K562 (cell line): ENCODE measurements at regions not wholly inside any gene's neighbourhood (a gene's known extent, or its start where the extent isn't known, plus 50 kb on each side); places are given as distances from the start of the nearest gene placed in this dataset.

Experiments
- ATAC-seq: fragments of 200-7000 bp; cut with Tn5 transposase; 3 replicates; pipeline ENCODE4 v1.9.1; 2020; ENCODE audit warnings: moderate library complexity
- BruUV-seq: library from RNA; stranded (reverse); fragments of 400-500 nt; replicated peaks from 2 replicates; lab custom pipeline; 2021; lab: Mats Ljungman, UMichigan
- CTCF ChIA-PET: fragments of 300-600 bp; formaldehyde crosslinking; extraction: SDS; loops from one replicate; lab custom pipeline; 2021; ENCODE audit warnings: low intra/inter-chr PET ratio; lab: Yijun Ruan, JAX
- POLR2A ChIA-PET: fragments of 300-600, 350-650 bp; sonication (Branson Sonifier 250); formaldehyde crosslinking; extraction: SDS; loops from one replicate; lab custom pipeline; 2021; ENCODE audit warnings: antibody characterized with exemption, inconsistent platforms; lab: Yijun Ruan, JAX
- DNase-seq, 4 experiments: peaks; one replicate each; pipeline versions ENCODE4 v3.0.0 to v3.0.0-alpha.2; 2011 to 2018; ENCODE audit warnings: low spot score in 3 of 4, mixed read lengths in 3 of 4; ENCODE audit errors: extremely low read depth in 1 of 4
- FAIRE-seq: peaks from 2 replicates; lab custom pipeline; 2011; peaks lifted over from hg19 to GRCh38; lab: Jason Lieb, UNC
- H2AFZ ChIP-seq: 2 replicates; pipeline ENCODE4 v1.6.0; 2011; ENCODE audit warnings: low read depth, low read length, control low read depth, inconsistent platforms
- H3K27ac ChIP-seq: fragments of 200-600 bp; 3 replicates; pipeline ENCODE4 v1.8.0; 2011; ENCODE audit warnings: low read depth, mild to moderate bottlenecking, control low read depth, inconsistent platforms, low read length, moderate library complexity, mixed read lengths; ENCODE audit errors: extremely low read depth
- H3K27me3 ChIP-seq, 2 experiments: fragments of 300-600 bp in 1 of 2; 2 replicates in 1 of 2; 3 replicates in 1 of 2; pipeline versions ENCODE4 v1.6.0 to v1.8.0; 2011; ENCODE audit warnings: inconsistent platforms in 2 of 2, low read length in 2 of 2, mild to moderate bottlenecking in 1 of 2, mixed read lengths in 1 of 2, moderate library complexity in 1 of 2; ENCODE audit not compliant: control insufficient read depth in 2 of 2, insufficient read depth in 2 of 2
- H3K36me3 ChIP-seq: fragments of 300-600 bp; 3 replicates; pipeline ENCODE4 v1.8.0; 2011; ENCODE audit warnings: mild to moderate bottlenecking, low read length, inconsistent platforms; ENCODE audit not compliant: control insufficient read depth, insufficient read depth
- H3K4me1 ChIP-seq, 2 experiments: fragments of 200-600 bp in 1 of 2; replicated peaks in 1 of 2; 2 replicates in 1 of 2; 3 replicates in 1 of 2; pipeline versions ENCODE4 v1.5.1 to v1.8.0; 2011; ENCODE audit warnings: inconsistent platforms in 2 of 2, low read length in 2 of 2, mild to moderate bottlenecking in 1 of 2, mixed read lengths in 1 of 2, moderate library complexity in 1 of 2; ENCODE audit not compliant: control insufficient read depth in 2 of 2, insufficient read depth in 2 of 2
- H3K4me2 ChIP-seq: 2 replicates; pipeline ENCODE4 v1.6.1; 2011; ENCODE audit warnings: low read length, control low read depth, inconsistent platforms, mixed read lengths; ENCODE audit not compliant: insufficient read depth
- H3K4me3 ChIP-seq: fragments of 200-600 bp; sonication (generic), shearing (Covaris generic); 2 replicates; pipeline ENCODE4 v1.5.1; 2016; ENCODE audit warnings: control low read depth, inconsistent platforms
- H3K79me2 ChIP-seq: fragments of 200-600 bp; 3 replicates; pipeline ENCODE4 v1.8.0; 2011; ENCODE audit warnings: low read length, inconsistent platforms; ENCODE audit not compliant: control insufficient read depth, insufficient read depth
- H3K9ac ChIP-seq, 2 experiments: 2 replicates each; pipeline versions ENCODE4 v1.6.0 to v1.6.1; 2011; ENCODE audit warnings: low read depth in 2 of 2, low read length in 2 of 2, control low read depth in 1 of 2, inconsistent platforms in 1 of 2, mild to moderate bottlenecking in 1 of 2, mixed read lengths in 1 of 2; ENCODE audit not compliant: insufficient read depth in 1 of 2
- H3K9me1 ChIP-seq: one replicate; pipeline ENCODE4 v1.6.0; 2011; ENCODE audit warnings: inconsistent platforms, mild to moderate bottlenecking, low read length, moderate library complexity; ENCODE audit not compliant: control insufficient read depth, insufficient read depth
- H3K9me3 ChIP-seq: replicated peaks from 2 replicates; pipeline ENCODE4 v1.5.1; 2011; ENCODE audit warnings: low read depth, low read length, inconsistent platforms; ENCODE audit not compliant: control insufficient read depth, insufficient read depth
- H4K20me1 ChIP-seq: replicated peaks from 2 replicates; pipeline ENCODE4 v1.6.1; 2011; ENCODE audit warnings: low read length, inconsistent platforms, mixed read lengths; ENCODE audit not compliant: control insufficient read depth, insufficient read depth
- AFF4 ChIP-seq: sonication (generic); formaldehyde crosslinking; IDR thresholded peaks from 2 replicates; pipeline ENCODE4 v1.8.0; 2023; ENCODE audit warnings: mild to moderate bottlenecking, missing genetic modification reagents
- CBX2 ChIP-seq: fragments of 200-600 bp; sonication (generic); IDR thresholded peaks from one replicate; pipeline ENCODE4 v1.6.1; 2012; ENCODE audit warnings: mild to moderate bottlenecking, low read length, inconsistent platforms; ENCODE audit not compliant: insufficient read depth, poor library complexity, severe bottlenecking
- DMBX1 ChIP-seq: fragments of 250-450 bp; sonication (Bioruptor Pico); IDR thresholded peaks from 2 replicates; pipeline ENCODE4 v1.8.0; 2022; ENCODE audit warnings: inconsistent platforms, mild to moderate bottlenecking, moderate library complexity, borderline replicate concordance
- GATA2 ChIP-seq: sonication (generic); formaldehyde crosslinking; IDR thresholded peaks from 2 replicates; pipeline ENCODE4 v1.4.0; 2020; ENCODE audit warnings: mild to moderate bottlenecking, missing genetic modification reagents
- GTF2A2 ChIP-seq: IDR thresholded peaks from 2 replicates; pipeline ENCODE4 v1.6.1; 2016; ENCODE audit warnings: mild to moderate bottlenecking, missing genetic modification characterization, missing compliant biosample characterization
- PHTF2 ChIP-seq: fragments of 250-450 bp; sonication (Bioruptor Pico); IDR thresholded peaks from 2 replicates; pipeline ENCODE4 v1.5.0; 2021; ENCODE audit warnings: mild to moderate bottlenecking
- TGIF2 ChIP-seq: sonication (generic); formaldehyde crosslinking; IDR thresholded peaks from 2 replicates; pipeline ENCODE4 v1.8.1; 2022; ENCODE audit warnings: mild to moderate bottlenecking, missing genetic modification reagents, moderate library complexity
- TRIM28 ChIP-seq: fragments of 450-650 bp; IDR thresholded peaks from 2 replicates; pipeline ENCODE4 v1.6.1; 2017
- U2AF1 ChIP-seq: fragments of 200-400 bp; formaldehyde crosslinking; optimal IDR thresholded peaks from 2 replicates; pipeline ENCODE3; 2017; ENCODE audit warnings: mild to moderate bottlenecking, low read depth, low read length, moderate library complexity
- XRCC3 ChIP-seq: fragments of 450-650 bp; IDR thresholded peaks from 2 replicates; pipeline ENCODE4 v1.6.1; 2017; ENCODE audit warnings: mild to moderate bottlenecking, moderate library complexity
- ZFP36 ChIP-seq: fragments of 150-350 bp; IDR thresholded peaks from 2 replicates; pipeline ENCODE4 v1.6.1; 2018; ENCODE audit warnings: low read length, low read depth; ENCODE audit not compliant: partially characterized antibody
- ZNF263 ChIP-seq: sonication (generic); formaldehyde crosslinking; IDR thresholded peaks from 2 replicates; pipeline ENCODE4 v1.8.0; 2022; ENCODE audit warnings: mild to moderate bottlenecking, missing genetic modification reagents, borderline replicate concordance
- ZNF551 ChIP-seq: fragments of 250-450 bp; sonication (Bioruptor Pico); IDR thresholded peaks from 2 replicates; pipeline ENCODE4 v1.5.0; 2021; ENCODE audit warnings: mild to moderate bottlenecking, moderate library complexity
- in situ Hi-C: fragments of 300-500 bp; cut with MboI; formaldehyde crosslinking; loops from 4 replicates; pipeline ENCODE4 v1.15.0; 2018; ENCODE audit warnings: inconsistent platforms, mixed read lengths
- intact Hi-C: fragments of 100-400 bp; cut with micrococcal nuclease; formaldehyde crosslinking; loops from 2 replicates; pipeline ENCODE4 v1.14.2; 2022
- TF ChIP-seq, protein P1 (sequence below): fragments of 250-450 bp; sonication (Bioruptor Pico); IDR thresholded peaks from 2 replicates; pipeline ENCODE4 v1.8.0; 2022; ENCODE audit warnings: moderate library complexity, mild to moderate bottlenecking, inconsistent platforms
- TF ChIP-seq, protein P2 (sequence below): IDR thresholded peaks from 2 replicates; pipeline ENCODE4 v1.6.1; 2011; ENCODE audit warnings: borderline replicate concordance, low read depth, mild to moderate bottlenecking, moderate library complexity, low read length; ENCODE audit not compliant: insufficient read depth, poor library complexity, severe bottlenecking

DNA sequence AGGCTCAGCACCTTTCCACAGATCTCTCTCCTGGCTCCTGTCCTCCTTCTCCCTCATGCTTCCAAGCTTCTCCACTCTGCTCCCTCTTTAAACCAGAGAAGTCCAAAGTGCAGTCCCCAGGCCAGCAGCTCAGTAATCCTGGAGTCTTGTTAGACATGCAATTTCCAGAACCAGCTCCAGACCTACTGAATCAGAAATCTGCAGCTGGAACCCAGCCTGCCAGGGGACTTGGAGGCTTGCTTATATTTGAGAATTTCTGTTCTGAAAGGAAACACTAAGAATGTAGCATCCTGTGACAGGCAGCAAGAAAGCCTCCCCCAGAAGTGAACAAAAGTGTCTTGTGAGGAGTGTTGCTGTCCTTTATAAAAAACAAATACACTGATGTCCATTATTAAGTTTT is 438.1 kb downstream of the BCKDHB start:
- ChIA-PET CTCF (no interaction called here), POLR2A (no interaction called here)
- no peak for DNase-seq
- H3K79me2 ChIP-seq: no peaks in the 10 kb centered on the region
- H3K9ac ChIP-seq: no peak overlapping the region
- intact Hi-C loops: no loop called here
- no peak overlapping the region for H3K4me3 ChIP-seq
- H3K9me1 ChIP-seq: no peaks in the 10 kb centered on the region
- no peak overlapping the region for H2AFZ ChIP-seq
- no peaks in the 10 kb centered on the region for H3K4me1 ChIP-seq
- no peak overlapping the region for H3K27ac ChIP-seq
- in situ Hi-C loops: no loop called here
- H4K20me1 ChIP-seq: no peaks in the 10 kb centered on the region
- no peak for FAIRE-seq
- no peaks in the 10 kb centered on the region for H3K27me3 ChIP-seq
- no peak overlapping the region for H3K4me2 ChIP-seq
- H3K9me3 ChIP-seq: no peaks in the 10 kb centered on the region
- no peak for ATAC-seq
- no TSS peak for BruUV-seq
- no peaks in the 10 kb centered on the region for H3K36me3 ChIP-seq
- no peak for TF ChIP-seq AFF4 (CRISPR knock-in tag)
- TF ChIP-seq, protein P1, sequence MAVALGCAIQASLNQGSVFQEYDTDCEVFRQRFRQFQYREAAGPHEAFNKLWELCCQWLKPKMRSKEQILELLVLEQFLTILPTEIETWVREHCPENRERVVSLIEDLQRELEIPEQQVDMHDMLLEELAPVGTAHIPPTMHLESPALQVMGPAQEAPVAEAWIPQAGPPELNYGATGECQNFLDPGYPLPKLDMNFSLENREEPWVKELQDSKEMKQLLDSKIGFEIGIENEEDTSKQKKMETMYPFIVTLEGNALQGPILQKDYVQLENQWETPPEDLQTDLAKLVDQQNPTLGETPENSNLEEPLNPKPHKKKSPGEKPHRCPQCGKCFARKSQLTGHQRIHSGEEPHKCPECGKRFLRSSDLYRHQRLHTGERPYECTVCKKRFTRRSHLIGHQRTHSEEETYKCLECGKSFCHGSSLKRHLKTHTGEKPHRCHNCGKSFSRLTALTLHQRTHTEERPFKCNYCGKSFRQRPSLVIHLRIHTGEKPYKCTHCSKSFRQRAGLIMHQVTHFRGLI (CRISPR knock-in tag): no peak
- no peak for TF ChIP-seq XRCC3
- TF ChIP-seq U2AF1: no peak
- no peak for TF ChIP-seq GTF2A2 (tag)
- no peak for TF ChIP-seq ZNF551 (CRISPR knock-in tag)
- no peak for TF ChIP-seq ZNF263
- TF ChIP-seq TGIF2 (CRISPR knock-in tag): no peak
- TF ChIP-seq PHTF2 (CRISPR knock-in tag): no peak
- TF ChIP-seq, protein P2, sequence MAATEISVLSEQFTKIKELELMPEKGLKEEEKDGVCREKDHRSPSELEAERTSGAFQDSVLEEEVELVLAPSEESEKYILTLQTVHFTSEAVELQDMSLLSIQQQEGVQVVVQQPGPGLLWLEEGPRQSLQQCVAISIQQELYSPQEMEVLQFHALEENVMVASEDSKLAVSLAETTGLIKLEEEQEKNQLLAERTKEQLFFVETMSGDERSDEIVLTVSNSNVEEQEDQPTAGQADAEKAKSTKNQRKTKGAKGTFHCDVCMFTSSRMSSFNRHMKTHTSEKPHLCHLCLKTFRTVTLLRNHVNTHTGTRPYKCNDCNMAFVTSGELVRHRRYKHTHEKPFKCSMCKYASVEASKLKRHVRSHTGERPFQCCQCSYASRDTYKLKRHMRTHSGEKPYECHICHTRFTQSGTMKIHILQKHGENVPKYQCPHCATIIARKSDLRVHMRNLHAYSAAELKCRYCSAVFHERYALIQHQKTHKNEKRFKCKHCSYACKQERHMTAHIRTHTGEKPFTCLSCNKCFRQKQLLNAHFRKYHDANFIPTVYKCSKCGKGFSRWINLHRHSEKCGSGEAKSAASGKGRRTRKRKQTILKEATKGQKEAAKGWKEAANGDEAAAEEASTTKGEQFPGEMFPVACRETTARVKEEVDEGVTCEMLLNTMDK: no peak
- TF ChIP-seq ZFP36: no peak
- TF ChIP-seq TRIM28: no peak
- TF ChIP-seq DMBX1: no peak
- no peak for TF ChIP-seq CBX2
- no peak for TF ChIP-seq GATA2 (CRISPR knock-in tag)
